ENCODE measurements at regions not wholly inside any gene's neighbourhood (a gene's known extent, or its start where the extent isn't known, plus 50 kb on each side); places are given as distances from the start of the nearest gene placed in this dataset.

- TF ChIP-seq ZBTB11 (CRISPR knock-in tag; IDR thresholded peaks at IDR 0.05) (no peak), FOS (IDR thresholded peaks at IDR 0.05; ENCODE audit: borderline replicate concordance, extremely low read depth, insufficient read length) (no peak), BCL11A (IDR thresholded peaks at IDR 0.05; ENCODE audit: low read depth, low read length) (no peak), POLR2A (IDR thresholded peaks at IDR 0.05; ENCODE audit: low read depth, low read length) (no peak), MYC (IDR thresholded peaks at IDR 0.05; ENCODE audit: insufficient read depth, insufficient read length, insufficient replicate concordance, low read length, severe bottlenecking) (no peak), NBN (IDR thresholded peaks at IDR 0.05) (no peak)
- TF ChIP-seq, protein P1, sequence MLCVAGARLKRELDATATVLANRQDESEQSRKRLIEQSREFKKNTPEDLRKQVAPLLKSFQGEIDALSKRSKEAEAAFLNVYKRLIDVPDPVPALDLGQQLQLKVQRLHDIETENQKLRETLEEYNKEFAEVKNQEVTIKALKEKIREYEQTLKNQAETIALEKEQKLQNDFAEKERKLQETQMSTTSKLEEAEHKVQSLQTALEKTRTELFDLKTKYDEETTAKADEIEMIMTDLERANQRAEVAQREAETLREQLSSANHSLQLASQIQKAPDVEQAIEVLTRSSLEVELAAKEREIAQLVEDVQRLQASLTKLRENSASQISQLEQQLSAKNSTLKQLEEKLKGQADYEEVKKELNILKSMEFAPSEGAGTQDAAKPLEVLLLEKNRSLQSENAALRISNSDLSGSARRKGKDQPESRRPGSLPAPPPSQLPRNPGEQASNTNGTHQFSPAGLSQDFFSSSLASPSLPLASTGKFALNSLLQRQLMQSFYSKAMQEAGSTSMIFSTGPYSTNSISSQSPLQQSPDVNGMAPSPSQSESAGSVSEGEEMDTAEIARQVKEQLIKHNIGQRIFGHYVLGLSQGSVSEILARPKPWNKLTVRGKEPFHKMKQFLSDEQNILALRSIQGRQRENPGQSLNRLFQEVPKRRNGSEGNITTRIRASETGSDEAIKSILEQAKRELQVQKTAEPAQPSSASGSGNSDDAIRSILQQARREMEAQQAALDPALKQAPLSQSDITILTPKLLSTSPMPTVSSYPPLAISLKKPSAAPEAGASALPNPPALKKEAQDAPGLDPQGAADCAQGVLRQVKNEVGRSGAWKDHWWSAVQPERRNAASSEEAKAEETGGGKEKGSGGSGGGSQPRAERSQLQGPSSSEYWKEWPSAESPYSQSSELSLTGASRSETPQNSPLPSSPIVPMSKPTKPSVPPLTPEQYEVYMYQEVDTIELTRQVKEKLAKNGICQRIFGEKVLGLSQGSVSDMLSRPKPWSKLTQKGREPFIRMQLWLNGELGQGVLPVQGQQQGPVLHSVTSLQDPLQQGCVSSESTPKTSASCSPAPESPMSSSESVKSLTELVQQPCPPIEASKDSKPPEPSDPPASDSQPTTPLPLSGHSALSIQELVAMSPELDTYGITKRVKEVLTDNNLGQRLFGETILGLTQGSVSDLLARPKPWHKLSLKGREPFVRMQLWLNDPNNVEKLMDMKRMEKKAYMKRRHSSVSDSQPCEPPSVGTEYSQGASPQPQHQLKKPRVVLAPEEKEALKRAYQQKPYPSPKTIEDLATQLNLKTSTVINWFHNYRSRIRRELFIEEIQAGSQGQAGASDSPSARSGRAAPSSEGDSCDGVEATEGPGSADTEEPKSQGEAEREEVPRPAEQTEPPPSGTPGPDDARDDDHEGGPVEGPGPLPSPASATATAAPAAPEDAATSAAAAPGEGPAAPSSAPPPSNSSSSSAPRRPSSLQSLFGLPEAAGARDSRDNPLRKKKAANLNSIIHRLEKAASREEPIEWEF (IDR thresholded peaks at IDR 0.05; ENCODE audit: insufficient replicate concordance, low read depth, low read length), result no peak
Observed at GRCh38 chr13:33561627-33562026, 256.3 kb upstream of the RFC3 start (continued).

Measured in GM12878 (cell line).